ENCODE measurements at regions not wholly inside any gene's neighbourhood (a gene's known extent, or its start where the extent isn't known, plus 50 kb on each side); places are given as distances from the start of the nearest gene placed in this dataset.

- TF ChIP-seq CTCF (IDR thresholded peaks at IDR 0.05) (no peak), POLR2A (IDR thresholded peaks at IDR 0.05) (no peak)
Measured at GRCh38 chr13:89694451-89694850, 1653.0 kb upstream of the MIR17HG start.
